Motor neuron (in vitro differentiated cells): ENCODE measurements at regions not wholly inside any gene's neighbourhood (a gene's known extent, or its start where the extent isn't known, plus 50 kb on each side); places are given as distances from the start of the nearest gene placed in this dataset.

Source experiments
- ATAC-seq, 8 experiments: fragments of 200-7000 bp; cut with Tn5 transposase; replicated peaks in 6 of 8; 2 replicates each; pipeline ENCODE4 v1.8.0; 2021; ENCODE audit warnings: mild to moderate bottlenecking in 8 of 8, moderate library complexity in 8 of 8
- H3K27ac ChIP-seq, 2 donors: fragments of 250-450 bp; sonication (Bioruptor Pico); 2 replicates each; pipeline ENCODE4 v1.9.0; 2021; ENCODE audit warnings: antibody characterized with exemption in 2 of 2, mild to moderate bottlenecking in 2 of 2, moderate library complexity in 1 of 2
- H3K4me1 ChIP-seq, 2 donors: fragments of 250-450 bp; sonication (Bioruptor Pico); replicated peaks in 1 of 2; 2 replicates each; pipeline ENCODE4 v1.6.1; 2021; ENCODE audit warnings: antibody characterized with exemption in 2 of 2, mild to moderate bottlenecking in 2 of 2, moderate library complexity in 1 of 2
- H3K4me3 ChIP-seq, 5 donors: fragments of 250-450 bp; sonication (Bioruptor Pico); 2 replicates each; pipeline ENCODE4 v1.9.0; 2021; ENCODE audit warnings: antibody characterized with exemption in 5 of 5, mild to moderate bottlenecking in 5 of 5, moderate library complexity in 4 of 5
- WGBS, 10 experiments: fragments of 450-650 bp; shearing (Covaris generic); methylation state at CpG; one replicate each; pipeline ENCODE4 v1.0.0; 2022; 5-methylcytosine and 5-hydroxymethylcytosine counted together
- in situ Hi-C, 9 experiments: fragments of 400-800 bp; cut with MboI; loops; one replicate each; pipeline ENCODE4 v1.15.0; 2021; ENCODE audit warnings: low sequenced_read_pairs in 9 of 9, low pct_unique_long_range_greater_than_20kb in 2 of 9; ENCODE audit not compliant: unreplicated experiment in 9 of 9

- H3K4me3 ChIP-seq = no peak overlapping the region
- H3K27ac ChIP-seq = no peak overlapping the region
- WGBS, 10 experiments = 31 to 82% (median 59%) methylated on average over 1 to 5 of the region's 5 CpGs; no CpG with 5 or more reads in 5 of the 10 experiments
- in situ Hi-C loops = no loop called here
- no peak for ATAC-seq
- no peaks in the 10 kb centered on the region for H3K4me1 ChIP-seq
Observed at GRCh38 chrX:39296472-39296871, 495.2 kb downstream of the MID1IP1 start.

GRCh38 chrX:39298821-39299220 lies 497.6 kb downstream of the MID1IP1 start:
- no peak overlapping the region for H3K4me3 ChIP-seq
- no peak for ATAC-seq
- 31 to 86% (median 50%) methylated on average over 1 to 2 of the region's 2 CpGs; no CpG with 5 or more reads in 7 of the 10 experiments for WGBS, 10 experiments
- in situ Hi-C loops = no loop called here
- no peak overlapping the region for H3K27ac ChIP-seq
- no peaks in the 10 kb centered on the region for H3K4me1 ChIP-seq

- no peak overlapping the region for H3K27ac ChIP-seq
- no peak overlapping the region for H3K4me3 ChIP-seq
- in situ Hi-C loops = no loop called here
- H3K4me1 ChIP-seq = no peaks in the 10 kb centered on the region
- ATAC-seq = no peak
- WGBS, 10 experiments = 23 to 87% methylated on average over 2 of the region's 2 CpGs; no CpG with 5 or more reads in 8 of the 10 experiments
Observed at GRCh38 chrX:39299615-39300014, 498.4 kb downstream of the MID1IP1 start.

DNA sequence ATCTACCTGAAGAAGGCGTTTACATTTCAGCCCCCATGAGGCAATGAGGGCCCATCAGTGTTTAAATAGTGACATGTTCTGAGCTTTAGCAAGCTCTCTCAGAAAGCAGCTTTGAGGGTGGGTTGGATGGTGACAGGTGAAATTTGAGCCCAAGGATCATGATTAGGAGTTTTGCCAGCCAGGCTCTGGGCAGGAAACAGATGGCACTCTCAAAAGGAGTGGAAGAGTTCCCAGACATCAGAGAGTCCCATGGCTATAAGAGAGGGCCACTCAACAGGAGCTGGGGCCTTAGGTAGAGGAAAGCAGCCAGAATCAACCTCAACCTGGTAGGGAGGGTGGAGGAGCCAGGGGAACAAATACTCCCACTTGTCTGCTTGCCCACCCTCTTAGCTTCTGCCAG lies 499.8 kb downstream of the MID1IP1 start:
- Histone ChIP-seq H3K4me1 (no peaks in the 10 kb centered on the region), H3K27ac (no peak overlapping the region), H3K4me3 (no peak overlapping the region)
- in situ Hi-C loops = no loop called here
- ATAC-seq = no peak
- WGBS, 10 experiments = 17 to 43% (median 25%) methylated on average over 1 of the region's 1 CpG; no CpG with 5 or more reads in 7 of the 10 experiments

GRCh38 chrX:39302838-39303237 lies 501.6 kb downstream of the MID1IP1 start:
- no peak for ATAC-seq
- in situ Hi-C loops = no loop called here
- Histone ChIP-seq H3K4me1 (no peaks in the 10 kb centered on the region), H3K27ac (no peak overlapping the region), H3K4me3 (no peak overlapping the region)
- WGBS, 10 experiments = 67 to 83% methylated on average over 1 of the region's 1 CpG; no CpG with 5 or more reads in 8 of the 10 experiments

DNA sequence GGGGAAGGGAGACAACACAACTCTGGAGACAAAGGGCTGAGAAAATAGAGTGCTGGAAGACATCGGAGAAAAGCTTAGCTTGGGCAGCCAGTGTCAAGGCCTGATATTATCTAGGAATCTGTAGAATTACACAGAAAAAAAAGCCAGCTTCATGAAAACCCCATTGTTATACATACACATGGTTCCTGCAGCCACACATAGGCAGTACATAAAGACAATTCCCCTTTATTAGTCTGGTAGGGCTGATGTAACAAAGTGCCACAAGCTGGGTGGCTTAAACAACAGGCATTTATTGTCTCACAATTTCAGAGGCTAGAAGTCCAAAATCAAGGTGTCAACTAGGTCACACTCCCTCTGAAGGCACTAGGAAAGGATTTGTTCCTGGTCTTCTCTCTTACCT lies 503.5 kb downstream of the MID1IP1 start:
- no peak for ATAC-seq
- H3K4me1 ChIP-seq = peaks cover 2 to 4% of the 10 kb centered on the region in 2 donors
- WGBS, 10 experiments = 67 to 80% methylated on average over 1 of the region's 1 CpG; no CpG with 5 or more reads in 8 of the 10 experiments
- in situ Hi-C loops = no loop called here
- no peak overlapping the region for H3K27ac ChIP-seq
- H3K4me3 ChIP-seq = no peak overlapping the region

GRCh38 chrX:39307488-39307887 lies 506.2 kb downstream of the MID1IP1 start:
- no peak for ATAC-seq
- Histone ChIP-seq H3K4me3 (no peak overlapping the region), H3K27ac (no peak overlapping the region), H3K4me1 (peaks cover 10 to 15% of the 10 kb centered on the region in 2 donors)
- 49 to 80% methylated on average over 2 of the region's 2 CpGs; no CpG with 5 or more reads in 8 of the 10 experiments for WGBS, 10 experiments
- in situ Hi-C loops = no loop called here

DNA sequence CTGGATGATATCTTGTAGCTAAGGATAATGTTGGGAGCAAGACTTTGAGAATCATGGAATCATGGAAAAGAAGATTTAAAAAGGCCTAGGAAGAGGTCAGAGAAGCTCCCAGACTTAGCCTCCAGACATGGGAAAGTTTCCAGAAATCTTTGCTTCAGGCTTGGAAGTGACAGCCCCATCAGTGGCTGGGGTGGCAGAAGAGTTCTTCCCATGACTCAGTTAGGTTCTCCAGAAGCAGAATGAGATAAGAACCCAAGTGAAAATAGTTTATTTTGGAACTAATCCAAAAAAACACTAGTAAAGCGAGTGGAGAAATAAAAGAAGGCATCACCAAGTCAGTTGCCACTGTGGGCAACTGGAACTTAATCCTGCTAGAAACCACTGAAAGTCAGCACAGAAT lies 506.9 kb downstream of the MID1IP1 start:
- in situ Hi-C loops = no loop called here
- Histone ChIP-seq H3K27ac (no peak overlapping the region), H3K4me1 (peaks cover 10 to 15% of the 10 kb centered on the region in 2 donors), H3K4me3 (no peak overlapping the region)
- WGBS, 10 experiments = 20 to 55% methylated on average over 1 of the region's 1 CpG; no CpG with 5 or more reads in 8 of the 10 experiments
- no peak for ATAC-seq

DNA sequence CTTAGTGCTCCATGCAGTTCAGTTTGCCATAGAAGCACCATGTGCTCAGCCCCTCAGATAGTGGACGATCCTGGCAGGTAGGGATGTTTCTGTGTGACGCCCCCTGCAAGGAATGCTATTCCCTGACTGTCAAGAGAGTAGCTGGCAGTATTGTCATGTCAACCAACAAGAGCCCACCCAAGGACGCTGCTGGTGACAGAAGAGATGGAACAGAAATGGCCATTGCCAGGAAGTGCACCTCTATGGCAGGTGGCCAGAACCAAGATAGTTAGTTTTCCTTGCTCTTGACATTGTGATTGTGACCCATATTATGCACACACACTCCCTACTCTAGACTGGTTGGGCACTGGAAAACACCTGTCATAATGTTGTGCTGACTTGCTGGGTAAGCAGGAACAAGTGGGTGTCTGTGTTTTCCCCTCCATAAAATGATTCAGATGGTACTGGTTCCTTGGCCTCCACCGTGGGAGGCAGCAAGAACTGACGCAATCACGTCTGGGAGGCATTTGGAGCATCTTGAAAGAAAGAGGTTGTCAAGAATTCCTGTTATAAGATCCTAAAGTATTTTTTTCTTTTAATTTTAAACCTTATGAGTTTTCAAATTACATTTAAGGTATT lies 507.9 kb downstream of the MID1IP1 start:
- ATAC-seq = no peak

DNA sequence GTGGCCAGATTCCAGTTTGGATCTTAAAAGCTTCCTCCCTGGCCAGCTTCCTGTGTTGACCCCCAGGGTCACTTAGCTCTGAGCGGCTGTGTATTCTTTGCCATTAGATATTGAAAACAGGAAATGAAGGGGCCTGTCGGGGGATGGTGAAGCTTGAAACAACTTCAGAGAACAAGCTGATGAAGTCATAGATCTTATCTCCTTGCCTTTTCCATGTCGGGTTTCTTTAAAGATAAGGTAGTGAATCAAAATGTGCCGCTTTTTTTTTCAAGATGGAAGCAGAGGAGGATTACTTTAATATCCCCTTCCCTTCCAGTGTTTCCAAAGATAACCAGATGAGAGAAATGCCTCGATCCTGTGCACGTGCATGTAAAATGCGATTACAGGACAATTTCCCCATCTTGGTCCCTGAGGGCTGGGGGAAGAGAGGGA lies 508.5 kb downstream of the MID1IP1 start:
- H3K4me3 ChIP-seq = no peak overlapping the region
- peaks cover 10 to 15% of the 10 kb centered on the region in 2 donors for H3K4me1 ChIP-seq
- no peak overlapping the region for H3K27ac ChIP-seq
- WGBS, 10 experiments = 47 to 100% (median 69%) methylated on average over 2 to 7 of the region's 7 CpGs; no CpG with 5 or more reads in 6 of the 10 experiments
- in situ Hi-C loops = no loop called here
- no peak for ATAC-seq

More for the DNA sequence above, 507.9 kb downstream of the MID1IP1 start:
- Histone ChIP-seq H3K27ac (no peak overlapping the region), H3K4me1 (peaks cover 10 to 15% of the 10 kb centered on the region in 2 donors), H3K4me3 (no peak overlapping the region)
- 57% methylated on average over 4 of the region's 6 CpGs; no CpG with 5 or more reads in 9 of the 10 experiments for WGBS, 10 experiments
- in situ Hi-C loops = no loop called here

DNA sequence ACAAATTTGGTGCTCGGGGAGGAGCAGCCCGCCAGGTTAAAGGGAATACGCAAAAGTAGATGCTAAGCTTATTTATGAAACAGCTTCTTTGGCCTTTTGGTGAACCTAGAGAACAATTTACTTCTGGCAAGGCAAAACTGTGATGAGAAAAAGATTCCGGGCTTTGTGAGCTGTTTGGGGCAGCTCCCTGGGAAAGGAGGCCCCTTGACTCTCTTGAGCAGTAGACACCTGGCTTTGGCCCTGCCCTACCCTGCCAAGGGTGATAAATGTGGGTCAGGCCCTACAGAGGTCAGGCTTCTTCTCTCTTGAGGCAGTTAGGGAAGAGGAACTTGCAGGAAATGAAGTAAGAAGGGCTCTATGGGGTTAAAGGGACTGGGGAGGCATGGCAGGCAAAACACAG lies 509.6 kb downstream of the MID1IP1 start:
- WGBS, 10 experiments = 27 to 80% (median 60%) methylated on average over 1 to 3 of the region's 4 CpGs; no CpG with 5 or more reads in 6 of the 10 experiments
- H3K4me3 ChIP-seq = no peak overlapping the region
- in situ Hi-C loops = no loop called here
- ATAC-seq = no peak
- H3K27ac ChIP-seq = no peak overlapping the region
- H3K4me1 ChIP-seq = peaks cover 10 to 15% of the 10 kb centered on the region in 2 donors

GRCh38 chrX:39311646-39312045 lies 510.4 kb downstream of the MID1IP1 start:
- no peak overlapping the region for H3K27ac ChIP-seq
- 20% methylated on average over 2 of the region's 2 CpGs; no CpG with 5 or more reads in 9 of the 10 experiments for WGBS, 10 experiments
- no peak for ATAC-seq
- in situ Hi-C loops = no loop called here
- H3K4me1 ChIP-seq = peaks cover 10 to 15% of the 10 kb centered on the region in 2 donors
- H3K4me3 ChIP-seq = no peak overlapping the region

GRCh38 chrX:39313146-39313545 lies 511.9 kb downstream of the MID1IP1 start:
- ATAC-seq = no peak
- in situ Hi-C loops = no loop called here
- WGBS, 10 experiments = 14 to 100% (median 40%) methylated on average over 1 of the region's 1 CpG; no CpG with 5 or more reads in 5 of the 10 experiments
- Histone ChIP-seq H3K4me1 (peaks cover 12 to 15% of the 10 kb centered on the region in 2 donors), H3K4me3 (no peak overlapping the region), H3K27ac (no peak overlapping the region)
